Coronary artery (tissue), 2 donors: ENCODE measurements at regions not wholly inside any gene's neighbourhood (a gene's known extent, or its start where the extent isn't known, plus 50 kb on each side); places are given as distances from the start of the nearest gene placed in this dataset.

Experiments
- DNase-seq: peaks from one replicate; pipeline ENCODE4 v3.0.0-alpha.2; 2017; ENCODE audit warnings: low spot score
- H3K27ac ChIP-seq, 2 donors: fragments of 200-600 bp; sonication (generic); one replicate each; pipeline ENCODE4 v1.5.1; 2016 to 2019
- H3K4me3 ChIP-seq: fragments of 200-600 bp; sonication (generic); 2 replicates; pipeline ENCODE4 v1.5.1; 2016; ENCODE audit warnings: mild to moderate bottlenecking, moderate library complexity
- TF ChIP-seq, protein P1 (sequence below): fragments of 200-600 bp; sonication (generic); IDR thresholded peaks from one replicate; pipeline ENCODE4 v1.5.1; 2019; ENCODE audit warnings: antibody characterized with exemption

DNA sequence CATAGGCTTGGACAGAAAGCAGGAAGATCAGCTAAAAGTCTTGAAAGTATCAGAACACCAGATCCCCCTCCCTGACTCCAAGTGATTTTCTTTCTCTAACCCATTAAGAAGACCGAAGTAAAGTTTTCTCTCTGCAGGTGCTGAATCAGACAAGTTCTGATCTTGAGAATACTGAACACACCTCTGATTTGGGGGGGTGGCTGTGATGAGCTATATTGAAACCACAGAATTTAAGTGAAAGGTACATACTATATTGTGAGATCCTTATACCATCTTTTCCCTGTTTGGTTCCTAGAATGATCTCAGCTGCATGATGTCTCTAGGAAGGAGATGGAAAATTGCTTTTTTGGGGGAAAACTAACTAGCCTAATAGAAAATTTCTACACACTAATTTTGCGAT lies 196.0 kb downstream of the DIPK2A start:
- no peak overlapping the region for H3K4me3 ChIP-seq
- TF ChIP-seq, protein P1, sequence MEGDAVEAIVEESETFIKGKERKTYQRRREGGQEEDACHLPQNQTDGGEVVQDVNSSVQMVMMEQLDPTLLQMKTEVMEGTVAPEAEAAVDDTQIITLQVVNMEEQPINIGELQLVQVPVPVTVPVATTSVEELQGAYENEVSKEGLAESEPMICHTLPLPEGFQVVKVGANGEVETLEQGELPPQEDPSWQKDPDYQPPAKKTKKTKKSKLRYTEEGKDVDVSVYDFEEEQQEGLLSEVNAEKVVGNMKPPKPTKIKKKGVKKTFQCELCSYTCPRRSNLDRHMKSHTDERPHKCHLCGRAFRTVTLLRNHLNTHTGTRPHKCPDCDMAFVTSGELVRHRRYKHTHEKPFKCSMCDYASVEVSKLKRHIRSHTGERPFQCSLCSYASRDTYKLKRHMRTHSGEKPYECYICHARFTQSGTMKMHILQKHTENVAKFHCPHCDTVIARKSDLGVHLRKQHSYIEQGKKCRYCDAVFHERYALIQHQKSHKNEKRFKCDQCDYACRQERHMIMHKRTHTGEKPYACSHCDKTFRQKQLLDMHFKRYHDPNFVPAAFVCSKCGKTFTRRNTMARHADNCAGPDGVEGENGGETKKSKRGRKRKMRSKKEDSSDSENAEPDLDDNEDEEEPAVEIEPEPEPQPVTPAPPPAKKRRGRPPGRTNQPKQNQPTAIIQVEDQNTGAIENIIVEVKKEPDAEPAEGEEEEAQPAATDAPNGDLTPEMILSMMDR = no peak
- no peak for DNase-seq
- H3K27ac ChIP-seq = no peak overlapping the region

DNA sequence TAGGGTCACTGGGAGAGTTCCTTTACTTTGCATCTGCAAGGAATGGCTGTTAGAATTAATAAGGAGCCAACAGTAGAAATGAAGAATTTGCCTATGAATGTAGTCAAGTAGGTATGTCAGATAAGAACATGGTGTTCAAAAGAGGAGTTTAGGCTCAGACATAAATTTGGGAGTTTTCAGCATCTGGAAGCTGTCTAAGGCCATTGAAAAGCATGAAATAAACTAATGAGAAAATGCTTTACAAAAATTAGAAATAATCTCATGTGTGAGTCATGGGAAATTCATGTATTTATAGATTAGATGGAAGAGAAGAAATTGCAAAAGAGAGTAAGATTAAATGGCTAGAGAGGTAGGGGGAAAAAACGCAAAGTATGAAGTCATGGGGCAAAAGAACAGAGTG lies 201.9 kb downstream of the DIPK2A start:
- H3K4me3 ChIP-seq = no peak overlapping the region
- TF ChIP-seq, protein P1 = no peak
- no peak overlapping the region for H3K27ac ChIP-seq
- no peak for DNase-seq

DNA sequence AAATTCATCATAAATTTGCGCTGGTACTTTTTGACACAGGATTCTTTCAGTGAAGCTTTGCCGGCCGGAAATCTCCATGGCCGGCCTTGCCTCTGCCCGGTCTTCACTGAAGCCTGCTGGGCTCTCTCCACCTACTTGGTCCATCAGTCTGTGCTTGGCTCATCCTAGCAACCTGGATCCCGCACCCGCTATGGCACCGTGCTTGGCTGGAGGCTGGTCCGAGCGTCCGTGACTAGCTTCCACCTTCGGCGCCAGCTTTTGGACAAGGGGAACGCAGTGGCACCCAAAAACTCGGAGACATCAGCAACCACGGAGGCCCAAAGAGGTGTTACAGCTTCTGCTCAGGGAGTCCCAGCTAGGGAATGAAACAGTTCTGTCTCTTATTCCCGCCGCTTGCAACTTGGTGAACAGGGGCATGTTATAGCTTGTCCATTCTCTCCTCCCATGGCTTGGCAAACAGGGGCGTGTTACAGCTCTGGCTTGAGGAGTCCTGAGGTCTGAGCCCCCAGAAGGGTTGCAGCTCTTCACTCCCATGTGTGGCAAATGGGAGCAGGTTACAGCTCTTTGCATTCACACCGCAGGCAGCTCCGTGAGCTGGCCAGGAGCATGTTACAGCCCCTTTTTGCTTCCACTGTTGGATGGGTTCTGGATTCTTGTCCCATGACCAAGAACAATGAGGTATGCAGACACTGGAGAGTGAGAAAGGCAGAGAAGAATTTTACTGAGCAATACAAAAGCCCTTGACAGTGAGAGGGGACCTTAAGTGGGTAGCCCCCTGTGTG lies 204.2 kb downstream of the DIPK2A start:
- Histone ChIP-seq H3K27ac (no peak overlapping the region), H3K4me3 (no peak overlapping the region)
- TF ChIP-seq, protein P1 = no peak
- DNase-seq = no peak

DNA sequence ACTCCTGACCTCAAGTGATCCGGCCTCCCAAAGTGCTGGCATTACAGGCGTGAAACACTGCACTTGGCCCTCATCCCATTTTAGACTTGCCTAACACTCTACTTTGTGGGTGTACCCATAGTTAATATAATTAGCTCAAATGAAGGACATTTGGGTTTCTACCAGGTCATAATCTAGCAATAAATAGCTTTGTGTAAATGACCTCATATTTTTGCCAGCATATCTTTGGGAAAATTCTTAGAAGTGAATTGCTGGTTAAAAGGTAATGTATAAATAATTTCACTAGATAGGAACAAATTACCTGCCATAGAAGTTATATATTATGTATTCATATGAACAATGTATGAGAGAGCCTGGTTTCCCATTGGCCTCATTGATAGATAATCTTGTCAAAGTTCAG lies 206.0 kb downstream of the DIPK2A start:
- no peak overlapping the region for H3K27ac ChIP-seq
- DNase-seq = no peak

DNA sequence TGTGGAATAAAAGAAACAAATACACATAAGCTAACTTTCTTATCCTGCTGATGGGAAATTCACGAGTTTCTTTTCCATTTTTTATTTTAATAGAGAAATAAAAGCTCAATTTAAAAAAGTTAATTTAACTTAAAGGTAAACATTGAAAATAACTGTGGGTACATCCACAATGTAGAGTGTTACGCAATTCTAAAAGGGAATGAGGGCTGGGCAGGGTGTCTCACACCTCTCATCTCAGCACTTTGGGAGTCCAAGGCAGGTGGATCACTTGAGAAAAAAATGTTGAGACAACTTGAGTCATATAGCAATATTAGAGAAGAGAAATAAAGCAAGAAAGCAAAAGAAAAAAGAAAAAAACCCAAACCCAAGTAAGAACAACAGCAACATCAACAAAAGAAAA lies 207.0 kb downstream of the DIPK2A start:
- no peak for DNase-seq

More for the DNA sequence above, 206.0 kb downstream of the DIPK2A start:
- TF ChIP-seq, protein P1 = no peak
- H3K4me3 ChIP-seq = no peak overlapping the region

DNA sequence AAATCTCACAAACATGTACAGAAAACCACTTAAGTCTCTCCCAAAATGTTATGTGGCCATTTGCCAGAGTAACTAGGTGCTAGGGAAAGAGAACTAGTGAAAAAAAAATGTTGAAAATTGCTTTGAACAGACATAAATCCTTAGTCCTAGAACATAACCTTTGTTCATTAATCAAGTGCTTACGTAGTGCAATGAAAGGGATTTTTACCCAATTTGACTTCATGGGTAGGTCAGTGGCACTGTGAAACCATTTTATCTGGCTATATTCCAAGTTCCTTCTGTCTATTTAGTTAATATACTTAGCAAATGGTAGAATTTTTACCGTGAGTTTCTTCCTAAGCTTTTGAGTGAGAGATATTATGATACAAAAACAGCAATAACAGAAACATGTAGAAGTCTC lies 209.4 kb downstream of the DIPK2A start:
- TF ChIP-seq, protein P1 = no peak
- no peak overlapping the region for H3K27ac ChIP-seq

More for the DNA sequence above, 207.0 kb downstream of the DIPK2A start:
- Histone ChIP-seq H3K27ac (no peak overlapping the region), H3K4me3 (no peak overlapping the region)
- TF ChIP-seq, protein P1 = no peak

DNA sequence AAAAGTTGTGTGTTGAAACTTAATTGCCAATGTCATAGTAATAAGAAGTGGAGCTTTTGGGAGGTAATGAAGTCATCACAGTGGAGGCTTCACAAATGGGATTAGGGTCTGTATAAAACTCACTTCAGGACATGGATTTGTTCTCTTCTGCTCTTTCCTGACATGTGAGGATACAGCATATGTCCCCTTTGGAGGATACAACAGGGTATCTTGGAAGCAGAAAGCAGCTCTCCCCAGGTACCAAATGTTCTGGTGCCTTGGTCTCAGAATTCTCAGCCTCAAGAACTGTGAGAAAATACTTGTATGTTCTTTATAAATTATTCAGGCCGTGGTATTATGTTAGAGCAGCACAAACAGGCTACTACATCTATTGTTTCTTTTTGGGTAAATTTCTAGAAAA lies 210.9 kb downstream of the DIPK2A start:
- no peak for DNase-seq
- Histone ChIP-seq H3K4me3 (no peak overlapping the region), H3K27ac (no peak overlapping the region)
- TF ChIP-seq, protein P1 = no peak

More for the DNA sequence above, 209.4 kb downstream of the DIPK2A start:
- no peak overlapping the region for H3K4me3 ChIP-seq
- no peak for DNase-seq
